GM12875 (cell line): ENCODE measurements at regions not wholly inside any gene's neighbourhood (a gene's known extent, or its start where the extent isn't known, plus 50 kb on each side); places are given as distances from the start of the nearest gene placed in this dataset.

Experiments
- H3K4me3 ChIP-seq: one replicate; pipeline ENCODE4 v1.5.1; 2011; ENCODE audit warnings: low read depth, low read length, control low read depth
- CTCF ChIP-seq: IDR thresholded peaks from 2 replicates; pipeline ENCODE4 v1.5.1; 2011; ENCODE audit warnings: low read depth, mild to moderate bottlenecking, control low read depth, inconsistent platforms, low read length, moderate library complexity, borderline replicate concordance; ENCODE audit not compliant: insufficient read depth

GRCh38 chr1:5645929-5646328, 346.3 kb downstream of the NPHP4 start:
- no peak for TF ChIP-seq CTCF
- no peak overlapping the region for H3K4me3 ChIP-seq

GRCh38 chr1:5645135-5645399, 347.2 kb downstream of the NPHP4 start:
- H3K4me3 ChIP-seq: no peak overlapping the region
- TF ChIP-seq CTCF: no peak

DNA sequence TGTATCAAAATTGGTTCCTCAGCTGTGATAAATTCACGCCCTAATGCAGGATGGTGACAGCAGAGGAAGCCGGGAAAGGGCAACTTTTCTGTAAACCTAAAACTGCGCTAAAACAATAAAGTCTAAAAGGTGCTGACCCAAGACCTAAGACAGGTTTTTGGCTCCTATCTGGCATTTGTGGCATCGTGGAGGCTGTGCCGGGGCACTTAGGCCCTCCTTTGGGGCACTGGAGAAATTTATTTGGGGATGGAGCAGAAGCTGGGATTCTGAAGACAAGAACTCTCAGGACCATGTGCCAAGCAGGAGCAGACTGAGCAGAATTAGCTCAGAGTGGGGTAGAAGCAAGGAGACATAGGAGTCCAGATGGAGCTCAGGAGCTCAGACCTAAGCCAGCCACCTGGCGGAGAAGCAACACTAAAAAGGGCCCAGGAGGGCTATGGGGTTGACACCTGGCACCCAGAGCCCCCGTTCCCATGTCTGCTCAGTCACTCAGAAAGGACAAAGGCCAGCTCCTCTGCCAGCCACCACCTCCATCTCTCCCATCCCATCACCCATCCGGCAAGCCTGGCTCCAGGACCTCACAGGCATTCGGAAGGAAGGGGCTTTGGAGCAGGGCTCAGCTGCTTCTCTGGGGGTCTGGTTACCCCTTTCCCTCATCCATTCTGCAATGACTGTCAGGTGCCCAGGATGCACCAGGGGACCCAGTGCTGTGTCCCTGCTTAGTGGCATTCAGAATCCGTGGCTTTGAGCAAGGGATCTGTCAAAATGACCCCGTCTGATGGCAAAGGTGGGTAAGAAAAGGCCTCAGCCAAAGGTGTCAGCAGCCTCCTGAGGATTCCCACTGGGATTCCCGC, 347.7 kb downstream of the NPHP4 start:
- no peak for TF ChIP-seq CTCF
- no peak overlapping the region for H3K4me3 ChIP-seq

DNA sequence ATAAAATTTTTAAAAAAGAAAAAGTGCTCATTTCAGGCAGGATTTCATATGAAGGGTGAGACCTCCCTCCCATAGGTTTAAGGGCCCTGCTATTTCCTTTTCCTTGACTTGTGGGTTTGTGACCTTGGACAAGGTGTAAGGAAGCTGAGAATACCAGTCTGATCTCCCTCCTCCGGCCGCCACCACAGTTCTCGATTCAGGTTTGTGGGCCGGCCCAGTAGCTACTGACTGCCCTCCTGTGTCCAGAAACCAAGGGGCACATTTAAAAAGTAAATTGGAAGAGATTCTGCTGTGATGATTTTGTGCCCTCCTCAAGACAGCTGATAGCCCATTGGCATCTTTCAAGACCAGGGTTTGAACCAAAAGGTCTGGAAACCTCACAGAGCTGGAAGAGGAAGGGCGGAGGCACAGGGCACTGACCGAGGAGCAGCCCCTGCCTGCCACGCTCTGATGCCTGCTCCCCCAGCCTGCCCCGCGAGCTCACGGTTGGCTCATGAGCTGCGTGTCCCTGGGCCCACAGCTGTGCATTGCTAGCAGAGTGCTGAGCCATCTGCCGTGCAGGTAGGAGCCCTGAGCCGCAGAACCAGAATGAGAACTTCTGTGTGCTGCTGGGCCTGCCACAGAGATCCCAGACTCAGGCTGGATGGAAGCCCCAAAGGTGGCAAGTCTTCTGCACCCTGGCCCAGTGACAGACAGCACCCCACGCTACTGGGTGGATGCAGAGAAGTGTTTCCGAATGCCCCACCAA, 348.7 kb downstream of the NPHP4 start:
- H3K4me3 ChIP-seq: no peak overlapping the region
- TF ChIP-seq CTCF: no peak

DNA sequence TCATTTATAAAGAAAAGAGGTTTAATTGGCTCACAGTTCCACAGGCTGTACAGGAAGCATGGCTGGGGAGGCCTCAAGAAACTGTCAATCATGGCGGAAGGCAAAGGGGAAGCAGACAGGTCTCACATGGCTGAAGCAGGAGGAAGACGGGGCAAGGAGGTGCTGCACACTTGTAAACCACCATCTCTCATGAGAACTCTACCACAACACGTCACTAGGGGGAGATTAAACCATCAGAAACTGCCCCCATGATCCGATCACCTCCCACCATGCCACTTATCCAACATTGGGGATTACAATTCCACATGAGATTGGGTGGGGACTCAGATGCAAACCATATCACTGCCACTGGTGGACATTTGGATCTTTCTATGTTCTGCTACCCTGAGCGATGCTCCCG, 351.4 kb downstream of the NPHP4 start:
- H3K4me3 ChIP-seq: no peak overlapping the region
- no peak for TF ChIP-seq CTCF

DNA sequence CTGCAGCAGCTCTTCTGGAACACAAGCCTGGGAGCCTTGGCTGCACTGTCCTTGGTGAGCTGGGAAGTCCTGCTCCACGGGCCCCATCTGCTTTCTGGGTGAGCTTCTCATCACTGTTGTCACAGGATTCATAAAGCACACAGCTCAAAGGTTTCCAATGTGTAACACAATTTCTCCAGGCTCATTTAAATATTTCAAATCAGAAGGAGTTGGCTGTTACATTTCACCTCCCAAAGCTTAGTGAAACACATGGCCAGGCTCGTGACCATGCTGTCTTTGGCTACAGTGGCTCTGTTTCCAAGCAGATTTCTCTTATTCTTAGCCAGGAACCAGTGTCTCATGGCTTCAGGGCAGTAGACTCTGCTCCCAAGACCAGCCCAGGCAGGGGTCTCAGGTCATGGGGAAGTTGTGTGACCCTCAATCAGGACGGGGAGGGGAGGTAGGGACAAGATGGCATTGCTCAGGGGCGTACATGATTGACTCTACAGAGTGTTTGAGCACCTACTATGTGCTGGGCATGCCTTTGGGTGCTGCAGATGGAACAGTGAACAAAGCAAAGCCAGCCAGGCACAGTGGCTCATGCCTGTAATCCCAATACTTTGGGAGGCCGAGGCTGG, 353.0 kb downstream of the NPHP4 start:
- H3K4me3 ChIP-seq: no peak overlapping the region
- TF ChIP-seq CTCF: no peak
